SJSA1 (cell line): ENCODE measurements at regions not wholly inside any gene's neighbourhood (a gene's known extent, or its start where the extent isn't known, plus 50 kb on each side); places are given as distances from the start of the nearest gene placed in this dataset.

Source experiments
- DNase-seq, 2 experiments: peaks; one replicate each; pipeline ENCODE4 v3.0.0-alpha.2; 2015 to 2020; ENCODE audit warnings: low spot score in 2 of 2, low read depth in 1 of 2
- H3K27ac ChIP-seq: fragments of 250-450 bp; sonication (Bioruptor Pico); 2 replicates; pipeline ENCODE4 v1.5.1; 2020; ENCODE audit warnings: mild to moderate bottlenecking, moderate library complexity
- H3K27me3 ChIP-seq: fragments of 250-450 bp; sonication (Bioruptor Pico); replicated peaks from 2 replicates; pipeline ENCODE4 v1.5.1; 2020; ENCODE audit warnings: mild to moderate bottlenecking, moderate library complexity
- H3K36me3 ChIP-seq: fragments of 250-450 bp; sonication (Bioruptor Pico); 2 replicates; pipeline ENCODE4 v1.5.1; 2020; ENCODE audit warnings: mild to moderate bottlenecking
- H3K4me1 ChIP-seq: fragments of 250-450 bp; sonication (Bioruptor Pico); replicated peaks from 2 replicates; pipeline ENCODE4 v1.6.1; 2021; ENCODE audit warnings: mild to moderate bottlenecking
- H3K4me3 ChIP-seq: fragments of 250-450 bp; sonication (Bioruptor Pico); 2 replicates; pipeline ENCODE4 v1.5.1; 2020; ENCODE audit warnings: mild to moderate bottlenecking
- H3K9me3 ChIP-seq: fragments of 250-450 bp; sonication (Bioruptor Pico); replicated peaks from 2 replicates; pipeline ENCODE4 v1.5.1; 2020; ENCODE audit warnings: mild to moderate bottlenecking

DNA sequence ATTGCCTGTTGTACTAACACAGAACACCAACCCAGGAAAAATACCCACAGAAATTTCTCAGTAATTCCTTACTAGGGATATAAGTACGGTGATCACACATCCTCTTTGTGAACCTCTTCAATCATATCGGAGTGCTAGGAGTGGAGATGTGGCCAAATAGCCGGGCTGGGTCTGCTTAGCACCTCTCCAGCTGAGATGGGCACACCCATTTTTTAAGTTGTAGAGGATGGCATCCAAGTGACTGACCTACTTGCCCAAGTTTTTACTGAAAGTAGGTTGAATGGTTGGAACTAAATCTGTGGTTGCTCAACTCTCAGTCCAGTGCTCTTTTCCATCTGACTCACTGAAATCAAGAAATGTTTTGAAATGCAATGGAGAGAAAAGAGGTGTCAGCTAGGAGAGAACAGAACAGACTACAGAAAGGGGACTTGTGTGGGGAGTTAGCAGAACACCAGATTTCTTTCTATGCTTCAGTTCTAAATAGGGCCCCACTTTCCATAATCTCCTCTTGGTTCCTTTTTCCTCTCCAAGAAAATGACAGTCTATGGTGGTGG lies 68.7 kb upstream of the FSHR start:
- DNase-seq, result no peak
- Histone ChIP-seq H3K36me3 (no peaks in the 10 kb centered on the region), H3K4me1 (no peaks in the 10 kb centered on the region), H3K9me3 (no peaks in the 10 kb centered on the region), H3K27me3 (no peaks in the 10 kb centered on the region), H3K4me3 (no peak overlapping the region), H3K27ac (no peak overlapping the region)

DNA sequence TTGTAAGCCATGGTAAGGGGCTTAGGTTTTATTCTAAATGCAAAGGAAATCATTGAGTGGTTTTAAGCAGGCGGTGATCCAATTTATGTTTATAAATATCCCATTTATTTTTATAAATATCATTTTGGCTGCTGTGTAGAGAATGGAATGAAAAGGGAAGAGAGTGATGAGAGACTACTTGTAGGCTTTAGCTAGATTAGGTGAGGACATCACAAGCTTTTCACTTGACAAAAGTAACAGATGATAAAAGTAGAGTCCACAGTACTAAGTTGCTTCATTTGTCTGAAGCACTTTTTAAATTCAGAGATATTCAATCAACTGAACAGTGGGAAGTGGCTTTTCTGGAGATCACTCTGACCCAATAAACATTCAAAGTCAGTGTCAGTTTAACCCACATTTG lies 65.4 kb upstream of the FSHR start:
- Histone ChIP-seq H3K27ac (no peak overlapping the region), H3K9me3 (no peaks in the 10 kb centered on the region), H3K27me3 (no peaks in the 10 kb centered on the region), H3K4me3 (no peak overlapping the region), H3K36me3 (no peaks in the 10 kb centered on the region), H3K4me1 (no peaks in the 10 kb centered on the region)
- DNase-seq, result no peak

DNA sequence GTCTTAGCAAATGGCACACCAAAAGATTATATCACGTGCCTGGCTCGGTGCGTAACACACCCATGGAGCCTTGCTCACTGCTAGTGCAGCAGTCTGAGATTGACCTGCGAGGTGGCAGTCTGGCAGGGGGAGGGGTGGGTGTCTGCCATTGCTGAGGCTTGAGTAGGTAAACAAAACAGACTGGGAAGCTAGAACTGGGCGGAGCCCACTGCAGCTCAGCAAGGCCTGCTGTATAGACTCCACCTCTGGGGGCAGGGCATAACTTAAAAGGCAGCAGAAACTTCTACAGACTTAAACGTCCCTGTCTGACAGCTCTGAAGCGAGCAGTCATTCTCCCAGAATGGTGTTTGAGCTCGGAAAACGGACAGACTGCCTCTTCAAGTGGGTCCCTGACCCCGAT lies 55.9 kb upstream of the FSHR start:
- H3K4me1 ChIP-seq, result no peaks in the 10 kb centered on the region
- H3K4me3 ChIP-seq, result no peak overlapping the region
- no peaks in the 10 kb centered on the region for H3K9me3 ChIP-seq
- no peaks in the 10 kb centered on the region for H3K27me3 ChIP-seq
- no peak for DNase-seq
- H3K27ac ChIP-seq, result no peak overlapping the region
- no peaks in the 10 kb centered on the region for H3K36me3 ChIP-seq

DNA sequence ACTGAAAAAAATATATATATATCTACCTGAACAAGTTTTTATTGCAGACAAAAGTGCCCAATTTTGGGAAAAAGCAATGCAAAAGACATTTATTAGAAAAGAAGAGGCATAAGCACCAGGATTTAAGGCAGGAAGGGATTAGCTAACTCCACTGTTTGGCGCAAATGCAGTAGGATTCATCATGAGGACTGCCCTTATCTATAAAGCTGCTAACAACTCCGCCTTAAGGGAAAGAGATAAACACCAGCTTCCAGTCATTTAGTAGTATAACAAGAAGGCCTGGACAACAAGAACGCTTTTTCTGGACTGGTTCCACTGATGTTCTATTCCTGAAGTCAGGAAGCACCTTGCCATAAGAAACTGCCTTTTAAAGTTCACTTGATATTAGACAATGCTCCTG lies 52.9 kb upstream of the FSHR start:
- no peak for DNase-seq
- no peak overlapping the region for H3K27ac ChIP-seq
- H3K4me1 ChIP-seq, result no peaks in the 10 kb centered on the region
- no peaks in the 10 kb centered on the region for H3K9me3 ChIP-seq
- no peaks in the 10 kb centered on the region for H3K27me3 ChIP-seq
- H3K4me3 ChIP-seq, result no peak overlapping the region
- H3K36me3 ChIP-seq, result no peaks in the 10 kb centered on the region
